CD4-positive, alpha-beta T cell treated with Interleukin-2 at 100 ng/mL for 4 hours (primary cell): ENCODE measurements at regions not wholly inside any gene's neighbourhood (a gene's known extent, or its start where the extent isn't known, plus 50 kb on each side); places are given as distances from the start of the nearest gene placed in this dataset.
"Not testable (repeated sequence)": the region's sequence is repeated elsewhere in the genome, so short reads cannot be mapped to it uniquely, and the experiment has no call there.

ENCODE experiments used
- DNase-seq: peaks from one replicate; pipeline ENCODE4 v3.0.0-alpha.2; 2020; ENCODE audit warnings: low spot score

- no peak for DNase-seq
Measured at GRCh38 chr10:111266165-111266564, 189.3 kb downstream of the ADRA2A start.

- no peak for DNase-seq
Measured at GRCh38 chr10:111267673-111268072, 190.8 kb downstream of the ADRA2A start.

GRCh38 chr10:111273235-111273634 lies 196.4 kb downstream of the ADRA2A start:
- no peak for DNase-seq

GRCh38 chr10:111273635-111274034 lies 196.8 kb downstream of the ADRA2A start:
- no peak for DNase-seq

- DNase-seq = no peak
Measured at GRCh38 chr10:111275091-111275490, 198.3 kb downstream of the ADRA2A start.

- no peak for DNase-seq
Measured at GRCh38 chr10:111277661-111278060, 200.8 kb downstream of the ADRA2A start.

- no peak for DNase-seq
Measured at GRCh38 chr10:111278266-111278665, 201.4 kb downstream of the ADRA2A start.

- no peak for DNase-seq
Measured at GRCh38 chr10:111281516-111281915, 204.7 kb downstream of the ADRA2A start.

GRCh38 chr10:111289461-111289860 lies 212.6 kb downstream of the ADRA2A start:
- no peak for DNase-seq

GRCh38 chr10:111290649-111291048 lies 213.8 kb downstream of the ADRA2A start:
- no peak for DNase-seq

GRCh38 chr10:111295788-111296187 lies 219.0 kb downstream of the ADRA2A start:
- DNase-seq = no peak

- no peak for DNase-seq
Measured at GRCh38 chr10:111297351-111297848, 220.6 kb downstream of the ADRA2A start.

- no peak for DNase-seq
Measured at GRCh38 chr10:111298031-111298430, 221.2 kb downstream of the ADRA2A start.

GRCh38 chr10:111299037-111299436 lies 222.2 kb downstream of the ADRA2A start:
- no peak for DNase-seq

- DNase-seq = no peak
Measured at GRCh38 chr10:111303887-111304286, 227.1 kb downstream of the ADRA2A start.

GRCh38 chr10:111316722-111317212 lies 239.9 kb downstream of the ADRA2A start:
- no peak for DNase-seq

- no peak for DNase-seq
Measured at GRCh38 chr10:111319866-111320265, 243.0 kb downstream of the ADRA2A start.

- no peak for DNase-seq
Measured at GRCh38 chr10:111323389-111323966, 246.6 kb downstream of the ADRA2A start.

GRCh38 chr10:111332174-111332573 lies 255.3 kb downstream of the ADRA2A start:
- DNase-seq = not testable (repeated sequence)

GRCh38 chr10:111335826-111336225 lies 259.0 kb downstream of the ADRA2A start:
- DNase-seq = no peak

- DNase-seq = no peak
Measured at GRCh38 chr10:111338035-111338434, 261.2 kb downstream of the ADRA2A start.

- no peak for DNase-seq
Measured at GRCh38 chr10:111338805-111339204, 262.0 kb downstream of the ADRA2A start.

GRCh38 chr10:111344804-111345203 lies 268.0 kb downstream of the ADRA2A start:
- no peak for DNase-seq

GRCh38 chr10:111347386-111348013 lies 270.7 kb downstream of the ADRA2A start:
- DNase-seq = no peak
